GM12872 (cell line): ENCODE measurements at regions not wholly inside any gene's neighbourhood (a gene's known extent, or its start where the extent isn't known, plus 50 kb on each side); places are given as distances from the start of the nearest gene placed in this dataset.

Experiments
- TF ChIP-seq, protein P1 (sequence below): IDR thresholded peaks from 3 replicates; pipeline ENCODE4 v1.5.1; 2011; ENCODE audit warnings: low read depth, mild to moderate bottlenecking, low read length, moderate library complexity; ENCODE audit not compliant: insufficient read depth

DNA sequence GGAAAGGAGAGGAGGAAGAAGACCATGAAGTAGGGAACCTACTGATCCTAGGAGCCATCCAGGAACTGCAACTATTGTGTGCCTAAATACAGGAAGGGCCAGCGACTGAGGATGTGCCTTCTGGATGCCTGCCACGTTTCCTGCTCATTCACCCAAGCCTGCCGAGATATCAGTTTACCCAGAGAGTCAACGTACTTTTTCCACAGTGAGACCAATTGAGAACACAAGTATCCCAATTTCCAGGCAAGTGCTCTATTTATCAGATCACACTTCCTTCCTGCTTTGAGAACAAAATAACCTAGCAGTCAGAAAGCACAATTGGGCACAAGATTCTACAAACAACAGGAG is 122.4 kb downstream of the AKAP11 start:
- TF ChIP-seq, protein P1, sequence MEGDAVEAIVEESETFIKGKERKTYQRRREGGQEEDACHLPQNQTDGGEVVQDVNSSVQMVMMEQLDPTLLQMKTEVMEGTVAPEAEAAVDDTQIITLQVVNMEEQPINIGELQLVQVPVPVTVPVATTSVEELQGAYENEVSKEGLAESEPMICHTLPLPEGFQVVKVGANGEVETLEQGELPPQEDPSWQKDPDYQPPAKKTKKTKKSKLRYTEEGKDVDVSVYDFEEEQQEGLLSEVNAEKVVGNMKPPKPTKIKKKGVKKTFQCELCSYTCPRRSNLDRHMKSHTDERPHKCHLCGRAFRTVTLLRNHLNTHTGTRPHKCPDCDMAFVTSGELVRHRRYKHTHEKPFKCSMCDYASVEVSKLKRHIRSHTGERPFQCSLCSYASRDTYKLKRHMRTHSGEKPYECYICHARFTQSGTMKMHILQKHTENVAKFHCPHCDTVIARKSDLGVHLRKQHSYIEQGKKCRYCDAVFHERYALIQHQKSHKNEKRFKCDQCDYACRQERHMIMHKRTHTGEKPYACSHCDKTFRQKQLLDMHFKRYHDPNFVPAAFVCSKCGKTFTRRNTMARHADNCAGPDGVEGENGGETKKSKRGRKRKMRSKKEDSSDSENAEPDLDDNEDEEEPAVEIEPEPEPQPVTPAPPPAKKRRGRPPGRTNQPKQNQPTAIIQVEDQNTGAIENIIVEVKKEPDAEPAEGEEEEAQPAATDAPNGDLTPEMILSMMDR, result no peak

DNA sequence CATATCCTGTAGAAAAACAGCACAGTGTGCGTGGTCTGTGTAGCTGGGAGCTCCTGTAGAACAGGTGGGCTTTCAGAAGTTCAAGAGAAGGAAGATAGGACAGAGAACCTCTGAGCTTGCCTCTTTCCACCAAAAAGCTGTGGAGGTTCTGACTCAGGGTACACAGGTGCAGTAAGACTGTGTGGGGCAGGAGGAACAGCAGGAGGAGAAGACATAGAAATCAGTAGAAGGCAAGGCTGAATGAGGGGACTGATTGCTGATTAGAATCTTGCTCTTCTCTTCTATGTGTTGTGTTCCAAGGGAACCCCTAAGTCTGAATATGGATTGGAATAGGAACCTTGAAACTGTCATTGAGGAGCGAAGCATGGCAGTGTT is 122.7 kb downstream of the AKAP11 start:
- TF ChIP-seq, protein P1, result no peak

DNA sequence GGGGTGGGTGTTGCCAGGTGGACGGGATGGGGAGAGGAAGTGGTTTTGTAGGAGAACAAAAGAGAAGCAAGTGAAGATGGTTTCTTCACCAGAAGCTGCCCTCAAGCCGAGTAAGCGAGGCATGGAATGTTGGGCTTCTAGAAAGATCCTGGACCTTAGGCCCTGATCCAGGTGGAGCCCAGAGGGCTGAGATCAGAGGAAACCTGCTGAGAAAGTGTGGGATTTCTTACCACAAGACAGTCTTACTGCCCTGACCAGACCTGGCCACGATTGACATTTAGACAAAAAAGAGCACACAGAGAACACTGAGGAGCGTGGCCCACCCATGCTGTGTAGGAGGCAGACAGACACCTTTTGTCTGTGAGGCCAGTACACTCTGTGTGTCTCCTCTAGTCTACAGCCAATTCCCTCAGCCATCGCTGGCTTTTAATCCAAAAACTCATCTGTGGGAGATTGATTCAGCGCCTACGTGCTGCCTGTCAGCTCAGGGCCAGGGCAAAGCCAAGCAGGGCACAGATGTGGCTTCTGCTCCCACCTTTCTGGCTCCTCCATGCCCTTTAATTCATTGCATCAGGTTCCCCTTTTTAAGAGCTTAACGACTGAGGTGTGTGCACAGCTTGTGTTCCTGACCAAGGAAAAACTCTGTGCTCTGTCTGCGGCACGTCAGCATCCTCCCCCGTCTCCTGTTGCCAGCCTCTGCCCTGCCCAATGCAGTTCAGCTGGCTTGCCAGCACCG is 123.3 kb downstream of the AKAP11 start:
- TF ChIP-seq, protein P1, result no peak

DNA sequence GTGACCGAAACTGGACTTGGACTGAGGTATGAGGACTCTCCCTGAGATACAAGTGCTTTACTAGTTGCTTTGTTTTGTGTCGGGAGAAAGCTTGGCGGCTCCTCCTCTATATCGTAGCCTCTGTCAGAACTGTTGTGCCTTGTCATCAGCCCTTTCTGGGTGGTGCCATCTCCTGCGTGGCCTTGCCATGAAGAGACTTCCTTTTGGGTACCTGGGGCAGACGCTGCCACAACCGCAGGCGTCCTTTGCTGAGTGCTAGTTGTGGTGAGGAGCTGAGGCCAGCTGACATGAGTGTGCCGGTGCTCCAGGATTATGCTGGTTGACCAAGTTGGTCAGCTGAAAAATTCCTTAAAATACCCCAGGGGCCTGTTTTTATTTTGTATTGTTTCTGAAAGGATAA is 124.5 kb downstream of the AKAP11 start:
- TF ChIP-seq, protein P1, result no peak

DNA sequence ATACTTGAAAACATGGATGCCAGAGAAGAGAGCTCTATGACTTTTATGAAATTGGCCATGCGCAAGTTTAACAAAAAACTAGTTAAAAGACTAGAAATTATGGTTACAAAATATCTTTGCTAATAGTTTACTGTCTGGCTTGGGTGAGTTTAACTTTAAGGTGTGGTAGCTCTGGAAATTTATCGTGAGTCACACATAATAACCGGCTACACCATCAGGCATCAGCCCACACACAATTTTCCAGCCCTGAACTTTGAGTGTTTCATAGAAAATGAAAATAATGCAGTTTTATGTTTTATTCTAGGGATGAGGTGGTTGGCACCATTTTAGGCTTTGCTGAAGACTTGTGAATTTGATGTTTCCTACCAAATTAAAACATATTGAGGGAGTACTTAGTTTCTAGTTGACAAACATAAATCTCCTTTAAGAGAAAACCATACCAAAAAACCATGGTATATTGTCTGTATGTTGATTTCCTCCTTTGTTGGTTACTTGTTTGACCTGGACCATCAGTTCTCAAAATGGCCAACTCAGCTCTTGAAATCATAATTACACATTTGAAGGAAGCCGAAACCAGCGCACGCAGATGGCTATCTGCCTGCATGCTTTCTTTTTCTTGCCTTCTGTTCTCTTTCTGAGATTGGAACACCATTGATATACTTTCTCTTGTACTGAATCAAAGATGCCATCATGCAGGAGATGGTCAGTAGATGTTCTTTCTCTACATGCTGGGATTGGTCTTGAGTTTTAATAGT is 125.1 kb downstream of the AKAP11 start:
- TF ChIP-seq, protein P1, result no peak

DNA sequence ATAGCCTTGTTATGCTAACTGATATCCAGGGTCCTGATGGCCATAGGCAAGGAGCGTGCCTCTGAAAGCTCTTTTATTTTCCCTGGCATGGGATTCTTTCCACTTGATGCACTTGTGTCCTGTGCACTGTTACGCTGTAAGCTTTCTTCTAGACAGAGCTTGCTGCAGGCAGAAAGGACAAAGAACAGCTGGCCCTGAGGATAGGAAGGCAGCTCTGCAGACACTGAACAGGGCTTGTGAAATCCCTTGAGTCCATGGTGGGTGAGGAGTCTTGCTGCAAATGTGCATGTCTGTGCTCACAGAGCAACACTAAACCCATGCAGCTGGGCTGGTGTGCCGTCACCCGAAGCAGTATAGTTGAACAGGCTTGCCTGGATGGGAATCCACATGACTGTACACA is 126.6 kb downstream of the AKAP11 start:
- TF ChIP-seq, protein P1, result no peak

DNA sequence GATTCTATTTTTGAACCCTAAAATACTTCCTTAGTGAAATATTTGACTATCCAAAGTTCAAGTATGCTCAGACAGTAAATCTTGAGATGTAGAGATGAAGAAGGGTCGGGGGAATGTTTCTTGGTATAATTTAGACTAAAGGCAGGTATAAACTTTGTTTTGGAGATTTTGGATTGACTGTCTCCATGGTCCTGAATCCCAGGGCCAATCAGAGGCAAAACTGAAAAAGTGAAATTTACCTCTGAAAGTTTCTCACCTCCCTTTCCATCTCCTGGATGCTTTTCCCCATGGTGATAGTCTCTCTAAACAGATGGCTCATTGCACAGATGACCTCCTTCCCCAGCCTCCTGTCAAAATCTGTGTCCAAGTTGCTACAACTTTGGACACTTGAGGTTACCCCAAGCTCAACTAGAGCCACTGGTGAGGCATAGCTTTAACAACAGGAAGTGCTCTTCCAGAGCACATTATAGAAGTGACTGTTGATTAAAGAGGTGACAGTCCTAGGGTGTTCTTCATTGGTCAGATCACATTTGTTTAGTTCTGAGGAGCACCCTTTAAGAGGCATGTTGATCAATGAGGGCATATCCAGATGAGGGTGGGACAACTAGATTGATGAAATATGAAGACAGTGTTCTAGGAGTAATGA is 128.4 kb downstream of the AKAP11 start:
- TF ChIP-seq, protein P1, result no peak
